HuH-7 (cell line): ENCODE measurements at regions not wholly inside any gene's neighbourhood (a gene's known extent, or its start where the extent isn't known, plus 50 kb on each side); places are given as distances from the start of the nearest gene placed in this dataset.
"Not testable (repeated sequence)": the region's sequence is repeated elsewhere in the genome, so short reads cannot be mapped to it uniquely, and the experiment has no call there.

Source experiments
- DNase-seq: peaks from one replicate; pipeline ENCODE4 v3.0.0; 2011; ENCODE audit warnings: low spot score

DNA sequence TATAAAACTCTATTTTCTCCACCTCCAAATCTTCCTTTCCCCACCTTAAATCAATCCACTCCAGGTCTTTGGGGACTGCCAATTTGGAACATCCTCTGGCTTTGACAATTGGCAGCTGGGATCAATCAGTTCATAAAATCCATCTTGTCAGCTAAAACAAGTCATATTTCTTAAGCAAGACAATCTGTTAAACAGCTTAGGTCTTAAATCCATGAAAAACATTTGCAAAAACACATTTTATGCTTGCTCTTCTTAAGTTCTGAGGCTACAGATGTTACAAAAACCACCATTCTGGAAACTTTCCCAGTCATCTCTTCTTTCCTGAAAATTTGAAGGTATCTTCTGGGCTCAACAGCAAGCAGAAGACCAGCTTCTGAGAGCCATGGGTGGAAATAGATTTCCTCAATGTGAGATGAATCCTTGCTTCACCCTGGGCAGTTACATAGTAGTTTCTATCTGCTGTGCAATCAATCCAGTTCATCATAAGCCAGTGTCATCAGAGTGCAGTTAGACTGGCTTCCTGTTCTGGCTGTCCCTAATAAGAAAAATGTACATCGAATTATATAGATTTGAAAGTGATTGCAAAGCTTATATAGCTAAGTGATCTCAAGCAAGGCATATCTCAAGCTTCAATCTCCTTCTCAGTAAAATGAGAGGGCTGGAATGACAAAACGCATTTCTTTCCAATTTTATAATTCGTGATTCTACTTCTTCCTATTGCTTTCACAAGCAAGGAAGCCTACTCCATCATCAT, 402.7 kb upstream of the INTU start:
- DNase-seq: no peak

DNA sequence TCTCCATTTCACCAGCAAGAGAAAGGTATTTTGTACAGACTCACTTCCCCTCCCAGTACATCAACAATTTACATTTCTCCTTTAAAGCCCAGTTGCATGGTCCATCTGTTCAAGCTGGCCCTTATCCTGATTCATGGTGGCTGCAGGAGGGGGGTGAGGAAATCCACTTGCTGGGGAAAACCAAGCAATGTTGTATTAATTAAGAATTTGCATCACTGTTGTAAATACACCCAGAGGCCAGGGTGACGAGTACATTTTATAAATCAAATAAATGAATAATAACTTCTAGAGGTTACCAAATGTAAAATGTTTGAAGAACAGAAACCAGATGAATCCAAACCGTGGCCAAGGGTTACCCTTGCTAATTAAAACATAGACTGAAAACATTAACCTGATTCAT, 395.9 kb upstream of the INTU start:
- no peak for DNase-seq

DNA sequence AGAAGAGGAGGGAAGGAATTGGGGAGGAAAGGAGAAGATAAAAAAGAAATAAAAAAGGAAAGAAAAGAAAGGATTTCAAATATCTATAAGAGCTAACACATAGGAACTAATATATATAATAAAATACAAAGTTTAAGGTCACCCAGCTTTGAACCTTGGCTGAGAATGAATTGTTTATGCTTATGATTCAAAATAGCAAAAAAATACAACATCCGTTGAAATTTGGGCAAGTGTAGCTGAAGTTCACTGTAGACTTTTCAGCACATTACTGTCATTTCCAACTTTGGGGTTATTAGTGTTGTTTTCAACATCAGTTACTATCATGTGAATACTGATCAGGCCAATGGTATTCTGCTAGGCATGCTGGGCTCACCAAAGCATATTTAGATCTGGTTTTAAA, 395.2 kb upstream of the INTU start:
- no peak for DNase-seq

DNA sequence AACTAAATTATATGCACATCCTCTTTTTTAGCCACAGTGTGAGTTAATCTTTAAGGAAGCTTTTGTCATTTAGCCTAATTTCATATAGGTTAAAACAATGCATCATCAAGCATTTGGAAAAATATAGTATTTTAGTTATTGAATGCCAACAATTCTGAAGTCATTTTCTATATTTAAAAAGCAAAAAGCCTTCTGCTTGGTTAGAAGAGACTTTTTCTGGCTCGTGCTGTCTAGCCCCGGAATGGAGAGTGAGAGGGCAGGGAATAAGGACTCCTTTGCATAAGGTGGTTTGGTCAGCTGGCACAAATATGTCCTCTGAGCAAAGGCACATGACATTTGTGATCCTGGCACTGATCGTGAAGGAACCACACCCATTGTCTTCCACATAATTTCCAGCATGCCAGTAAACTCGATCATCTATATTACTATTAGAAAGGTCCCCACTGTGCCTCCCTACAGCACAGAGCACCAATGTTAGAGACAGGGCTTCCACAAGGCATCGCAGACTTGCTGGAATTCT, 393.7 kb upstream of the INTU start:
- no peak for DNase-seq

DNA sequence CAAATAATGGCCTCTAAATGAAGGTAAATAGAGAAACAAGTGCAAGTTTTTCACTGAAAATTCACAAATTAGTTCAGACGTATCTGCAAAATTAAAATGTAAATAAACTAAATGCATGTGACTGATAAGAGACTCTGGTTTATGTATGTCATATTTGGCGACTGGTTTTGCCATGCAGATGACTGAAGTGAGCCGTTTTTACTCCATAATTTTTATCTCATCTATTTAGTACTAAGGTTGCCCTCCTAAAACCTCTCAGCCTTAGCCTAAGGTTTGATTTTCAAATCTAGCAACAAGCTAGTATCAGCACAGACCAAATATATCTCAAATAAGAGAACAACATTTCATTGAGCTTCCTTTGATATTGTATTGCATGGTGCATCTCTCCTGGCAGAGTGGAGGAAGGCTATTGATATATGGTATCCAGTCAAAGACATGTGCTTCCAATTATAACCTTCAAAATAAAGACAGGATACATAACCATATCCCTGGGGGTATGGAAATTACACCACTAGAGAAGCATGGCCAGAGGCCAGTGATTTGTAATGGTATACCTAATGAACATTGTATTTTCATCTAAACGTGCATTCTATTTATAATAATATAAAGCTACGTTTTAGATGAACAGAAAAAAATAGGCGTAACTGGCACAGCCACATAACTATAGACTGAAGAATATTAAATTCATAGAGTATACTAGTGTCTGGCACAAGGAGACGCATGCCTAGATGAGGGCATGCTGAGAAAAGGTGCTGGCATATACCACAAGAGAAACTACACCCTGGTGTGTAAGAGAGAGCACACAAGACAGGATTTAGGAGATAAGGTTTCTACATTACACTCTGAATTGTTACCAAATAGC, 392.6 kb upstream of the INTU start:
- DNase-seq: no peak

DNA sequence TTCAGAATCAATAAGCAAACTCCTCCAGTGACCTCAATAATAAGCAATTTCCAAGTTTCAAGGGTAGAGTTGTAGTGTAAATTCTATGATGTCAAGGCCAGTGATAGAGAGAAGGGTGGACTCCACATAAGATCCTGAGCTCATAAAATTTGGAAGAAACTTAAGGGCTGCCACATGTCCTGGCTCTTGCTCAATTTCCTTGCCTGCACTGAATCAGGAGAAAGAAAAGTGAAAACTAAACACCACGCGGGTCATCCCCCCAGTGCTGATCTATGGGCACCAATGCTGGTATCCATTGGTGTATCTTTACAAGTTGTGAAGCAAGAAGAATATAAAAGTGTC, 392.0 kb upstream of the INTU start:
- no peak for DNase-seq

DNA sequence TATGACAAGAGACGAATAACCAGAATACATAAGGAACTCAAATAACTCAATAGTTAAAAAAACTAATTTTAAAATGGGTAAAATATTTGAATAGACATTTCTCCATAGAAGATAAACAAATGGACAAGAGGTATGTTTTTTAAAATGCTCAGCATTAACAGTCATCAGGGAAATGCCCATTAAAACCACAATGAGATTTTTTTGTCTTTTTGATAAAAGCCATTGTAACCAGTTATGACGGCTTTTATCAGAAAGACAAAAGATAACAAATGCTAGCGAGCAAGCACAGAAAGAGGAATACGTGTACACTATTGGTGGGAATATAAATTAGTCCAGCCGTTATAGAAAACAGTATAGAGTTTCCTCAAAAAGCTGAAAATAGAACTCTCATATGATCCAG, 388.2 kb upstream of the INTU start:
- DNase-seq: no peak

DNA sequence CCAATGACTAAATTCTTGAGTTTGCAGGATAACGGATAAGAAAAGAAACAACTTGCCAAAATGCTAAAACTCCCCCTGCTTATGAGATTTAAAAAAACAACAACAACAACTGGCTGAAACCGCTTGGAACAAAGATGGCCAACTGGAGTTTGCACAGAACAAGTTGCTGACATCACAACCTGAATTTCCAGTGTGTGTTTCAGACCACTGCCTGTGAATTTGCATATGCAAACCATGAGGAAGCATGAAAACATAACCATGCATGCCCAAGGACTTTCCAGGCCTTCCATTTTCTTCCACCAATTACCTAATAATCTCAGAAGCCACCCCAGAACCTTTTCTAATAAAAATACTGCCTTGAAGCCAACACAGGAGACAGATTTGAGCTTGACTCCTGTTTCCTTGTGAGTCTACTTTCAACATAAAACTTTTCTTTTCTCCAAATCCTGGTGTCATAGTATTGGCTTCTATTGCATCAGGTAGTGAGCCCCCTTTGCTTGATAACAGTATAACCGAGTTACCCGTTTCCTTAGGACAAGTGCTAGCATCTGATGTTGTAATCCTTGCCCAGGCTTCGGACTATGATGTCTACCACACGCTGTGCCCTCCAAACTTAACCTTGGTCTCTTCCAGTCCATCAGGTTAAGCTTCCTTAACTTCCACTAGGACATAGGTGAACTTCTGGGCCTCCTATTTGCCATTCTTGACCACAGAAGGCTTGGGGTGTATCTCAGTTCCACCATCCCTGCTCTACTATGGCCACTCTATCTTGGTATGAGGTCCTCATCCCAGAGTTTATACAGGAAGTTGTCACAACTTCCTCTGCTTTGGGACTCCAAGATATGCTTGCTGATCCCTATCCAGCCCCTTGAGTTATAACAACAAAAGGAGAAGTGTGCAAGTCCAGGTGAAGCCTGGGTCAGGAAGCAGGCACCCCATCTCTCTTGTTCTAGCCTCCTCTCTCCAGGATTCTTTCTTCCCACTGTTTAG, 385.5 kb upstream of the INTU start:
- no peak for DNase-seq

DNA sequence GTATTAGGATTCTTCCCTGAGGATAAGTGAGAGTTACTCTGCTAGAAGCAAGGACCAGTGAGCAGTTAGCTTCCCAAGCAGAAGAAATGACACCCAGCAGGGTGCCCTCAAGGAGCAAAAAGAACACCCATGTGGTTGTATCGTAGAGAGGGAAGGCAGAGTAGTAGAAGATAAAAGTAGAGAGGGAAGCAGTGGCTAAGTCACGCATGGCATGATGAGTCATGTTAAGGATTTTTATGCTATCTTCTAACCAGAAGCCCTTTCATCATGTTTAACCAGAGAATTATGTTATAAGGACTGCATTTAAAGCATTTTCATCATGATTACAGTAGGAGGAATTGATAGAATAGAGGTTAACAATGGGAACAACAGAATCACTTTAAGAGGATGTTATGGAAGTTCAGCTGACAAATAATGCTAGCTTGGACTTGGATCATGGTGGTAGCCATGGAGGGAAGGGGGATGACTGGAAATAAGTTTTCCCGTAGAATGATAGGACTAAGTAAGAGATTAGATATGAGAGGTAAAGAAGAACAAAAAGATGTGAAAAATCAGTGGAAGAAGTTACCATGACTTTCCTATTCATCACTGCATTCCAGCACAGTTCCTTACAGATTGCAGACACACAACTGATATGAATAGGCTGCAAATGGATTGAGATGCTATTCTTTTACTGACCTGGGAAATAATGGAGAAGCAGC, 383.5 kb upstream of the INTU start:
- no peak for DNase-seq

DNA sequence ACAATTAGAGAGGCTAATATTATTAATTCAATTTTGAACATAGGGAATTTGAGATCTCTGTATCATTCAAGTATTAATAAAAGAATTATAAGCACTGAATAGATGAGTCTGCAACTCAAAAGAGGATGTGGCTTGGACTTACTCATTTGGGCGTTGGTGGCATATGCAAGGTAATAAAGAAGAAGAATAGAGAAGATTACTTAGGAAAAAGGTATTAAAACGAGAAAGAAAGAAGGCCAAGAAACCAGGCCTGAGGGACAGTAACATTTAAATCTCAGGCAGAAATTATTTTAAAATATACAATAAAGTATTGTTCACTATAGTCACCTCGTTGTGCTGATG, 383.0 kb upstream of the INTU start:
- DNase-seq: no peak

DNA sequence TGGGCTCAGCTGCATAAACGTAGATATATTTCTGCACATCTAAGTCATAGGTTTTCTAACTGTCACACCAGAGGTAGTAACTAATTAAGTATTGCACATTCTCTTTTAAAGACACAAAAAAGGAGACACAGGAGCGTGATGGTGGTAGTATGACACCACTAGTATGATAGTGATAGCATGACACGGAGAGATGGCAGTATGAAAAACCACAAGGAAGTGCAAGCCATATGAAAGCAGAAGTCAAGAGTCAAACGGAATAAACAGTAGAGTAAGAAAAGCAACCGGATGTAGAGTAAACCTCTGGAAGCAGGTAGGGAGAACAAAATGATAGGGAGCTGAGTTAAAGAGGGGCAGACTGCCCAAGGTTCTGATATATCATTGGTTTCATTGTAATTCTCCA, 382.2 kb upstream of the INTU start:
- no peak for DNase-seq

DNA sequence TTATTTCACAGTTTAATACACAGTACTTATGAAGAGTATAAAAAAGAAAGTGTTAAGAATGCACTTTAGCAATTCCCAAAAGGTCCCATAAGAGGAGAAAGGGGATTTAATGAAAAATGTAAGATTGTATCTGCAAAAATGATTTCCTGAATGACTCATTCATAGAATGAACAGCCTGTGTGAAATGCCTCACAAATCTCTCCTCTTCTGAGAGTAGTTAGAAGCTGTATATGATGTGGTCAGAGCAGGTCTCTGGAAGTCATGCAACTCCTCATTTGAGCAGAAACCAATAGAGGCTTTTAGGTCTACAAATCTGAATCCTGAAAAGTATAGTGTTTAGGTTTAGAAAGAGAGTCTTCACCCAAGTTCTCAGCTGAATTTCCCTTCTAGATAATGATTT, 381.3 kb upstream of the INTU start:
- DNase-seq: no peak

DNA sequence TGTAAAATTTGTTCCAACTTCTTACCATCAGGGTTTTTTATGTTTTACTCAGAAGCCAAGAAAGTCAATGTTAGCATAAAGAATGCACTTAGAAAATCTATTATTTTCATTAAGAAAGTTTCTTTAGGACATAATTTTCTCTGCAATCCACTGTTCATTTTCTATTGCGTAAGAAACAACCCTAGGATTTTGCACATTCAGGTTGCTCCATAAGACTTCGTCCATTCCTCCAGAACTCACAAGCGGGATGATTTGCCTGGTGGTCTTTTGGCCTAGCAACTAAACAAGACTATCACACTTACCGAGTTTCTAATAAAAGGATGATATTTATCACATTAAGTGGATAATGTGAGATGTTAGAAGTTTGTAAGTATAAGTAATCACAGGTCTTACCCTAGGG, 376.3 kb upstream of the INTU start:
- no peak for DNase-seq

DNA sequence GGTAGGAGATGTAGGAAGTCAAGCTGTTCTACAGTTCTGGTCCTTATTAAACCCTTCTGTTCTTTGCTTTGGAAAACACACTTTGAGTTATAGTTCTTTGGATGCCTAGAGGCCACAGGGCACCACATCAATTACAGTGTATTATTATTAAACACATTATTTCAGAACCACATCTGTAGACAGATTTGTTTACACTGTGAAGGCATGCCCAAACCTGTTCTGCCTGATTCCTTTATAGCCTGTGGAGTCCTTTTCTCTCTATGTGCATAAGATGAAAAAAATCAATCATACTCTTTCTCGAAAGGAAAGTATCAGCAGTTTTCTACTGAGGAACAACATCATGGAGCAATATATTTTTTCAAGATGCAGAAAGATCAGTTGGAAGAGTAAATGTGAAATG, 371.3 kb upstream of the INTU start:
- no peak for DNase-seq

DNA sequence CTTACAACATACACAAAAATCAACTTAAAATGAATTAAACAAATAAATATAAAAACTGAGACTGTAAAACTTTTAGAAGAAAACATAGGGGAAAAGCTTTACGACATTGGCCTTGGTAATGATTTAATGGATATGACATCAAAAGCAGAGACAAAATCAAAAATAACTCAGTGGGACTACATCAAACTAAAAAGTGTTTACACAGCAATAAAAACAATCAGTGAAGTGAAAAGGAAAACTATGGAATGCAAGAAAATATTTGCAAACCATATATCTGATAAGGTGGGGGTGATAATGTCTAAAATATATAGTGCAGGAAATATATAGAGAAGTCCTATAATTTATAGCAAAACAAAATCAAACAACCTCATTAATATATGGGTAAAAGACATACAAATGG, 364.4 kb upstream of the INTU start:
- no peak for DNase-seq

DNA sequence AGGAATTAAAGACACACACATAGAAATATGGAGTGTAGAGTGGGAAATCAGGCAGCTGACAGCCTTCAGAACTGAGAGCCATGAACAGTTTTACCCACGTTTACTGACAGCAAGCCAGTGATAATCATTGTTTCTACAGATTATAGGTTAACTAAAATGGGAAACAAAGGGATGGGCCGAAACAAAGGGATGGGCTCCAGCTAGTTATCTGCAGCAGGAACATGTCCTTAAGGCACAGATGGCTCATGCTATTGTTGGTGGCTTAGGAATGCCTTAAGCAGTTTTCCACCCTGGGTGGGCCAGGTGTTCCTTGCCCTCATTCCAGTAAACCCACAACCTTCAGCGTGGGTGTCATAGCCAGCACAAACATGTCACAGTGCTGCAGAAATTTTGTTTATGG, 355.7 kb upstream of the INTU start:
- not testable (repeated sequence) for DNase-seq

DNA sequence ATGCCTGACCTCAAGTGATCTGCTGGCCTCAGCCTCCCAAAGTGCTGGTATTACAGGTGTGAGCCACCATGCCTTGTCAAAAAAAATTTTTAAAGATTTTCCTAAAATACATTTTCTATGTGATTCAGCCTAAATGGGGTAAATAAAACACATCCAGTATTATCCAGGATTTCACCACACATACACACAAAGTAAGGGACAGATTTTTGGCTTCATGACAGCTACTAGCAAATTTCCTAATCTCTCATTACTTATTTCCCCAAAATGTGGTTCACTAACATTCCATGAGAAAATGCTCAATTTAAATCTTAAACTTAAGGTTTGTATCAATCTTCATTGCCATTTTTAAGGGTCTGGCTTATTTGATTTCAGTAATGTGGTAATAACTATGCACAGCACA, 348.5 kb upstream of the INTU start:
- DNase-seq: no peak

DNA sequence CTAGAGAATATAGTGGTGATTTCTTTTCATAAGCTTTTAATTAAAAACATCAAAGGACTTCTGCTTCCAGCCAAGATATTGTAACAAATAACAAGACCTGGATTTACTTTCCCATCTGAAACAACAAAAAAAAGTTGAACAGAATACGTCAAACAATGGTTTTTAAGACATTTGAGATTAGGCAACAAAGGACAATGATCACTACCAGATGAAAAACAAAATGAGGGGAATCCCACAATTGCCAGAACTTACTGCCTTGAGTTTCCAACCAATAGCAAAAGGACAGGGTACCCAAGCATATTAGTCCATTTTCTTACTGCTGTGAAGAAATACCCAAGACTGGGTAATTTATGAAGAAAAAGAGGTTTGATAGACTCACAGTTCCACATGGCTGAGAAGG, 341.4 kb upstream of the INTU start:
- DNase-seq: no peak

DNA sequence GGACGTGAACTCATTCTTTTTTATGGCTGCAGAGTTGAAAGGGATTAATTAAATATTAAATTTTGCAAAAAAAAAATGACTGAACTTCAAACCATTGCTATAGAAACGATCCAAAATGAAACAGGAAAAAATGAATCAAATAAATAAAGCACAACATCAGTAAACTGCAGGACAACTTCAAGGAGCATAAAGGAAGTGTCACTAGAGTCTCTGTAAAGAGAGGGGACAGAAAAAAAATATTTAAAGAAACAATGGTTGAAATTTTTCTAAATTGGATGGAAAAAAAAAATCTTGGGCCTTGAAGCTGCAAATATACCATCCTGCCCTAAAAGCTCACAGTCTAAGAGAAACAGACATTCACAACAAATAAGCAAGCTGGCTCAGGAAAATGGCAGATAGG, 339.3 kb upstream of the INTU start:
- no peak for DNase-seq

DNA sequence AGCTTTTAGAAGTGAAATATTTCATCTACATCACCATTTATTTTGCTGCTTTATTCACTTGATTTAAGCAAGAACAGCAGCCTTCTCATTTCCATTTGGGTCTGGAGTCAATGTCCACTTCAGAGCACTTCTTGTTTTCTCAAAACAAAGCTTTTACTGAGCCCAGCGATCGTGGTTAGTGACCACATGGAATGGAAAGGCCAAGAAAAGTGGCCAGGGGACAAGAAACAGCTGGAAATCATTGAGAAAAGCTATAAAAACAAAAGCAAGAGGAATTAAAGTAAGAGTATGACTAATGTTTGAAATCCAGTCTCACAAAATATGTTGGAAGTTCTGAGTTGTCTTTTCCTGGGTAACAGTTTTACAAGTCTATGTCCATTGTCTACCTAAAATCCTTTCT, 328.4 kb upstream of the INTU start:
- no peak for DNase-seq

DNA sequence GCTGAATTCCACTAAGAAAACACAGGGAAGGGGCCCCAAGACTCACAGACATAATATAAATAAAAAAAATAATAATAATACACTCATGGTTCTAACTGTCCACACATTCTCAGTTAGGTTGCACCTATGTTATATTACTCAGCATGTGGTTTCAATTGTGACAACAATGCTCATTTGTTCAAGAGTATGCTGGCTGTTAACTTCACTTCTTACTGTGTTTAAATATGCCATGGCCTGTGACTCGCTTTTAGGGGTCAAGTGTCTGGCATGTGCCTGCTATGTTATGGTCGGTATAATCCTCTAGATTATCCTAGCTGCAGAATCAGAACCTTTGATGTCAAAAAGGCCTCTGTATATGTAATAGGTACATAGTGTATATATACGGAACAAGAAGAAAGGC, 324.8 kb upstream of the INTU start:
- no peak for DNase-seq
